GM19397 (cell line): ENCODE measurements at regions not wholly inside any gene's neighbourhood (a gene's known extent, or its start where the extent isn't known, plus 50 kb on each side); places are given as distances from the start of the nearest gene placed in this dataset.
"Not testable (repeated sequence)": the region's sequence is repeated elsewhere in the genome, so short reads cannot be mapped to it uniquely, and the experiment has no call there.

ENCODE experiments used
- ATAC-seq: cut with Tn5 transposase; IDR thresholded peaks from one replicate; pipeline ENCODE4 v1.9.1; 2021; ENCODE audit warnings: mild to moderate bottlenecking, moderate library complexity; ENCODE audit not compliant: unreplicated experiment

- no peak for ATAC-seq
These were observed 259.0 kb downstream of the FAT4 start for GRCh38 chr4:125573786-125574185.

DNA sequence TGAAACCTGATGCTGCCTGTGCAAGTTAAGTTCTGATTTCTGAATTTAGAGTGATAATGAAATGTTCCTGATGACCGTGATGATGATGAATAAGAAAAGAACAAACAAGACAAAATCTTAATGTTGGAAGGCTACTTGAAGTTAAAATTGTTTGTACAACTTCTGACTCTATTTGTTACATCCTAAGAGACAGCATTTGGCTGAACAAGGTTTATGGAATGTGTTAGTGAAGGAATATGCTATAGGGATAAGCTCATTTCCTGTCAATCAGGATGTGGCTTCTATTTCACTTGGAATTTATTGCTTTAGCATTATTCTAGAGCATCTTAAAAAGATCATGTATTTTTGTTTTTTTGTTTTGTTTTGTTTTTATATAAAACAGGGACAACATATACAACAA lies 267.5 kb downstream of the FAT4 start:
- ATAC-seq, result no peak

DNA sequence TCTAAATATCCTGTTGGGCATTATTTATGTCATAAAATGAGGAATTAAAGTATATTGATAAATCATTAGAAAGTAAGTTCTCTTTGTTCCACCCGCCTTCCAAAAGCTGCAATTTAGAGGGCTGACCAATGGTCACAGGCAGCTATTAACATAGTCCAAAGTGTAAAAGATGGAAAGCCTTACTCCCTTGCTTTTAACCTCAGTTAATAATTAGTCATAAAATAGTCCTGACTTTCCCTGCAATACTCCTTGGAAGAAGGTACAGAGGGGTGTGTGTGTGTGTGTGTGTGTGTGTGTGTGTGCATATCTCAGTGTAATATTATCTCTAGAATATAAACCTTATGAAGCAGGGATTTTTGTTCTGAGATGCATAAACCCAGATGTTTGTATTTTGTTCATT lies 275.4 kb downstream of the FAT4 start:
- no peak for ATAC-seq

DNA sequence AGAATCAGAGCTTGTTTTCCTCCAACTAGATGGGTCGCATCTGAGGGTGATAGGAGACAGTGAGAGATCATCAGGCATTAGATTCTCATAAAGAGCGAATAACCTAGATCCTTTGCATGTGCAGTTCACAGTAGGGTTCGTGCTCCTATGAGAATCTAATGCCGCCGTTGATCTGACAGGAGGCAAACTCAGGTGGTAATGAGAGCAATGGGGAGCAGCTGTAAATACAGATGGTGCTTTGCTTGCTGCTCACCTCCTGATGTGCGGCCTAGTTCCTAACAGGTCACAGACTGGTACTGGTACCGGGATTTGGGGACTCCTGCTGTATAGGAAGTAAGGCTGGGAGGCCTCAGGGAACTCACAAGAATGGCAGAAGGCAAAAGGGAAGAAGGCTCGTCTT lies 276.5 kb downstream of the FAT4 start:
- no peak for ATAC-seq

- ATAC-seq, result no peak
These were observed 279.4 kb downstream of the FAT4 start for GRCh38 chr4:125594056-125594602.

DNA sequence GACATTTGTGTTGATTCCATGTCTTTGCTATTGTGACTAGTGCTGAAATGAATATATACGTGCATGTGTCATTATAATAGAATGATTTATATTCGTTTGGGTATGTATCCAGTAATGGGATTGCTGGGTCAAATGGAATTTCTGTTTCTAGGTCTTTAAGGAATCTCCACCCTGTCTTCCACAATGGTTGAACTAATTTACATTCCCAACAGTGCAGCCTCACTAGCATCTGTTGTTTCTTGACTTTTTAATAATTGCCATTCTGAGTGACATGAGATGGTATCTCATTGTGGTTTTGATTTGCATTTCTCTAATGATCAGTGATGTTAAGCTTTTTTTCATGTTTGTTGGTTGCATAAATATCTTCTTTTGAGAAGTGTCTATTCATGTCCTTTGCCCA lies 291.2 kb downstream of the FAT4 start:
- ATAC-seq, result not testable (repeated sequence)

- ATAC-seq, result no peak
These were observed 305.5 kb downstream of the FAT4 start for GRCh38 chr4:125620066-125620860.

GRCh38 chr4:125624951-125625350 lies 310.2 kb downstream of the FAT4 start:
- ATAC-seq, result no peak

DNA sequence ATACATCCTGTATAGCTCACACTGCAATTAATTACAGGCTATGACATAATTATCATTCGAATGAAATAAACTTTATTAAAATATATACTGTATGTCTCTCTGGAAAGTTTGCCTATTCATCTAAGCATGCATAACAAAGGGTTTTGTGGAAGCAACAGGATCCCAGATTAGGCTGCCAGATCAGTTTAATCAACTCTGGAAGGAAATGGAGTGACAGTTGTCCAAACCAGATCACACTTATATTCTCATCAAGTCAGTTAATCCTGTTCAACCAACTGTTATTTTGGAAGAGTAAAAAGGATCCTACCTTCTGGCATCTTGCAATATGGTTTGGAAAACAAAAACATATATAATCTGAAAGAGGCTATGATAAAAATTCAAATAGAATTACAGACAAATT lies 312.2 kb downstream of the FAT4 start:
- ATAC-seq, result no peak

GRCh38 chr4:125639182-125639621 lies 324.4 kb downstream of the FAT4 start:
- ATAC-seq, result no peak

DNA sequence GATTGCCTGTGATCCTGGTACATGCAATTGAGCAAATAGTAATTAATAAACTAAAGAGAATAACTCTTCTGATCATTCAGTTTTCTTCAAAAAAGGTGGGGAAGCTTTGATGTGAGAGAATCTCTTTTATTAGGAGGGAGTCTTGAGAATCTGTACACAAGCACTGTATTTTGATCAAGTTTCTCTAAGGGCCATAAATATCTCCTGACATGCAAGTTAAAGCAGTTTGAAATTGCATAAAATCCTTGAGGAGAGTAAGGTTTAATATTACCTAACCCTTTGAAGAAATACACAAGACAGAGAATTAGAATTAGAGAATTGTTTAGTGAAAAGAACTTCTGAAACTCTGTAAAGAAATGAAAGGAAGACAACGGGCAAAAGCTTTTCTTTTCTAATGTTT lies 326.9 kb downstream of the FAT4 start:
- no peak for ATAC-seq

DNA sequence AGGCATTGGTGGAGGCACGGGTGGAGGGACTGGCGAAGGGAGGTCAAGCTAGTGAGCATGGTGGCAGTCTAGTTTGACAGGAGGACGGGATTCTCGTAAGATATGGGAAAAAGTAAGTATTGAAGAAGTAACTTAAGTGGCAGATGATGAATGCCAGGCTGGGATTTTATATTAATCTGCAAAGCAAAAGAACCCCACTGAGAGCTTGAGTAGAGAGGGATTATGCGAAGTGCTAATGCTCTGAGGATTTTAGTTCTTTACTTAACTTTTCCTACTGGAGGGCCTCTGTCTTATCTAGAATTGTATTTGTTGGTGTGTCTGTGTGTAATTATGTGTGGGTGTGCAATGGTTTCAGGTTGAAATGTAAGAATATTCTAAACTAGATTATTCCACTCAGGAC lies 327.9 kb downstream of the FAT4 start:
- ATAC-seq, result no peak

DNA sequence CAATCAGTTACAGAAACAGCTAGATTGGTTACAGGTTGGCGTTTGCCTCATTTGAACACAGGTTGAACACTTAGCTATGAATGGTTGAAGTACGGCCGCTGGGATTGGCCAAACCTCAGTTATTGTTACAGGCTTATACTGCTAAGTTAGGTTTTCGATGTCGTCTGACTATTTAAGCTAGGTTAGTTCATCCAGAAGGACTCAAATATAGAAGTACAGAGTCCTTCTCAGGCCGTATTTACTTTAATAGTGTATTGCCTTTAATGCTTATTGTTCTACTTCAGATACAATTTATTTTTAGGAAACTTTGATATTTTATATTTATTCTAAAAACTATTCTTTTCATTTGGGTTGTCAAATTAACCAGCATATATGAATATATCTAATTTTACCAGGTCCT lies 334.7 kb downstream of the FAT4 start:
- ATAC-seq, result no peak

DNA sequence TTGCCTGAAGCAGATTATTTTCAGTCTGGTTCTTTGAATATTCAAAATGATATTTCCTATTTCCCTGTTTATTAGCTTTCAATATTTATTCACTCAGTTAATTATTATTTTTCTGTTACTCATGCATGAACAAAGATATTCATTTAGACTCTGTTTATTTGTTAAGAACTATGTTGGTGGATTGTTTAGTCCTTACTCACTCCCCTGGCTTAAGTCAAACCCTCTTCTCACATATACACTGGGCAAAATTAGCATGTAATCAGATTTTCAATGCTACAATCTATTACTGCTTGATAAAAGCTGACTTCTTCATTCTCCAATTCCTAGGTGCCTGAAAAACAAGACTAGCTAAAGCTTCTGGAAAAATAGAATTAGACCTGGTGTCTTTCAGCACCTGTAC lies 335.8 kb downstream of the FAT4 start:
- ATAC-seq, result no peak

DNA sequence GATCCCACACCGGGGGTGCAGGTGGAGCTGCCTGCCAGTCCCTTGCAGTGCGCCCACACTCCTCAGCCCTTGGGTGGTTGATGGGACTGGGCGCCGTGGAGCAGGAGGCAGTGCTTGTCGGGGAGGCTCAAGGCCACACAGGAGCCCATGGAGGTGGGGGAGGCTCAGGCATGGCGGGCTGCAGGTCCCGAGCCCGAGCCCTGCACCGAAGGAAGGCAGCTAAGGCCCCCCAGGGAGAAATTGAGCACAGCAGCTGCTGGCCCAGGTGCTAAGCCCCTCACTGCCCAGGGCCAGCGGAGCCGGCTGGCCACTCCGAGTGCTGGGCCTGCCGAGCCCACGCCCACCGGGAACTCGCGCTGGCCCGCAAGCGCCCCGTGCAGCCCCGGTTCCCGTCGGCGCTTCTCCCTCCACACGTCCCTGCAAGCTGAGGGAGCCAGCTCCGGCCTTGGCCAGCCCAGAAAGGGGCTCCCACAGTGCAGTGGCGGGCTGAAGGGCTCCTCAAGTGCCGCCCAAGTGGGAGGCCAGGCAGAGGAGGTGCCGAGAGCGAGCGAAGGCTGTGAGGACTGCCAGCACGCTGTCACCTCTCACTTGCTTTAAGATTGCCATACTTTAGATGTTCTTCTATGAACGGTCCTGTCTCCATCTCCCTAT lies 337.1 kb downstream of the FAT4 start:
- ATAC-seq, result not testable (repeated sequence)

DNA sequence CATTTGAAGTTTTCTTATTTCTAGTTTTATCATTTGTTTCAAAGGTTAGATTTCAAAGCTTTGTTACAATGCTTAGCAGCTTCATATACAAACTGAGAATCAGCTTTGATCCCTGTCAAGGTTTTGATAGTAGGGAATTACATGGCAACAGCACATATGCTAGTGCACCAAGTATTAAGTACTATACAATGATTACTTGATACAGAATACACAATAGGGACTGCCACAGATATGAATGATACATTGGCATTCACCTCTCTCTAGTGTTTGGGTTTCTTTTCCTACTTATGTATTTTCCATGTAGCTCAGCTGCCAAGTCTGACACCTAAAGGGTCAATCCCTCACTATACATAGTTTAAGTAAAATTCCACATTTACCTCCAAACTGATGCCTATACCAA lies 344.0 kb downstream of the FAT4 start:
- no peak for ATAC-seq

- no peak for ATAC-seq
These were observed 349.4 kb downstream of the FAT4 start for GRCh38 chr4:125663896-125664767.

DNA sequence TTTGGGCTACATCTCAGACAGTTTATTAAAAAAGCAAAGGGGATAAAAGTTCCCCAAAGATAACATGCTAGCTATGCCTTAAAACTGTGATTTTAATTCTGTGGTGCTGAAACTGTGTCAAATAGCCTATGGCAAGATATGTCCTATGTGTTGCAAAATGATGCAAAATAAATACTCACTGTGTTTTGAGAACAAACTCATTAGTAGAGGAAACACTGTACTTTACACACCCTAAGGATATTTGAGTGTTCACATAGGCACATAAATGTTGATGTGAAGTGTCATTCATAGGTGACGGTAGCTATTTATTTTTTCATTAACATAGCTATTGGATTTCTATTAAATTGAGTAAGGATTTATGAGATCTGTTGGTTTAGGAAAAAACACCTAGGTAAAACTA lies 351.9 kb downstream of the FAT4 start:
- no peak for ATAC-seq

GRCh38 chr4:125676156-125676555 lies 361.4 kb downstream of the FAT4 start:
- ATAC-seq, result no peak

DNA sequence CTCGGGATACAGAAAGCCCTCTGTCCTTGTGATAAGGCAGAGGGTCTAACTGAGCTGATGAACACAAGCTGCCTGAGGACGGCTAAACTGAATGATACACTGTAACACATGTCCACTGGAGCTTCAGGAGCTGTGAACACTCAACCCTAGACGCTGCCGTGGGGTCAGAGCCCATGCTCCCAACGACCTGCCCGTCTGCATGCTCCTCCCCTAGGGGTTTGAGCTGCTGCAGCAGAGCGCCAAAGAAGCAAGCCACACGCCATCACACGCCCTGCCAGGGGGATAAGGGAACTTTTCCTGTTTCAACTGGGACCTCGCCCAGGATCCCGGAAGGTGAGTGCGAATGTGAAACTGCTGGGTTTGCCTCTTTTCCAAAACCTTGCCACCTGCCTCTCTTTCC lies 361.8 kb downstream of the FAT4 start:
- ATAC-seq, result no peak

- ATAC-seq, result no peak
These were observed 363.0 kb downstream of the FAT4 start for GRCh38 chr4:125677665-125678307.
